ENCODE measurements at regions not wholly inside any gene's neighbourhood (a gene's known extent, or its start where the extent isn't known, plus 50 kb on each side); places are given as distances from the start of the nearest gene placed in this dataset.

DNA sequence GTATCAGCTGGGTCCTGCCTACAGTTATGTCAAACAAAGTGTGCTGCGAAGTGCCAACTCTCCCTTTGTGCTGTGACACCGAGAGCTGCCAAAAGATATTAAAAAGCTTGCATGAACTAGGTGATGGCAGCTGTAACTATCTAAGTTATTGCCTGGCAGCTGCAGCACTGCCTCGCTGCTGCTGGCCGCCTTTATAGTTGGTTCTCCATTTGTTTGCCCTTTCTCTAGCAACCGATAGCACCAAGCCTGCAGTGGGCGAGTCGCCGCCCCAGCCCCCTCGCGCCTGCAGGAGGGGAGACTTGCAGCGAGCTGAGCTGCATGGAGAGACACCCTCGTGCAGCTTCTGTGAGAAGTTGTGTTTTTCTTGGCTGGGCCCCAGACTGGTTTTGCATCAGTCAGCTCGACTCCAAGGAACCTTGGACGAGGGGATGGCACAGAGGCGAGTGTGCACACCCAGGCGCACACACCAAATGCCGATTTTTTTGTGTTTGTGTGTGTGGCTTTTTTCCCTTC lies 330.6 kb downstream of the RPS6KC1 start:
- TF ChIP-seq YY1 (IDR thresholded peaks at IDR 0.05; ENCODE audit: low read depth), result no peak
- TF ChIP-seq TAF1 (IDR thresholded peaks at IDR 0.05; ENCODE audit: low read depth), result no peak
- TF ChIP-seq EGR1 (IDR thresholded peaks at IDR 0.05), result no peak
- no peak for TF ChIP-seq TEAD4 (IDR thresholded peaks at IDR 0.05)
- TF ChIP-seq RAD21 (IDR thresholded peaks at IDR 0.05; ENCODE audit: low read depth), result no peak
- no peak for TF ChIP-seq TCF12 (IDR thresholded peaks at IDR 0.05; ENCODE audit: low read depth)
- no peak for TF ChIP-seq FOXM1 (IDR thresholded peaks at IDR 0.05; ENCODE audit: borderline replicate concordance, low read depth)
- TF ChIP-seq ZBTB7A (IDR thresholded peaks at IDR 0.05; ENCODE audit: low read depth), result no peak
- TF ChIP-seq, protein P1, sequence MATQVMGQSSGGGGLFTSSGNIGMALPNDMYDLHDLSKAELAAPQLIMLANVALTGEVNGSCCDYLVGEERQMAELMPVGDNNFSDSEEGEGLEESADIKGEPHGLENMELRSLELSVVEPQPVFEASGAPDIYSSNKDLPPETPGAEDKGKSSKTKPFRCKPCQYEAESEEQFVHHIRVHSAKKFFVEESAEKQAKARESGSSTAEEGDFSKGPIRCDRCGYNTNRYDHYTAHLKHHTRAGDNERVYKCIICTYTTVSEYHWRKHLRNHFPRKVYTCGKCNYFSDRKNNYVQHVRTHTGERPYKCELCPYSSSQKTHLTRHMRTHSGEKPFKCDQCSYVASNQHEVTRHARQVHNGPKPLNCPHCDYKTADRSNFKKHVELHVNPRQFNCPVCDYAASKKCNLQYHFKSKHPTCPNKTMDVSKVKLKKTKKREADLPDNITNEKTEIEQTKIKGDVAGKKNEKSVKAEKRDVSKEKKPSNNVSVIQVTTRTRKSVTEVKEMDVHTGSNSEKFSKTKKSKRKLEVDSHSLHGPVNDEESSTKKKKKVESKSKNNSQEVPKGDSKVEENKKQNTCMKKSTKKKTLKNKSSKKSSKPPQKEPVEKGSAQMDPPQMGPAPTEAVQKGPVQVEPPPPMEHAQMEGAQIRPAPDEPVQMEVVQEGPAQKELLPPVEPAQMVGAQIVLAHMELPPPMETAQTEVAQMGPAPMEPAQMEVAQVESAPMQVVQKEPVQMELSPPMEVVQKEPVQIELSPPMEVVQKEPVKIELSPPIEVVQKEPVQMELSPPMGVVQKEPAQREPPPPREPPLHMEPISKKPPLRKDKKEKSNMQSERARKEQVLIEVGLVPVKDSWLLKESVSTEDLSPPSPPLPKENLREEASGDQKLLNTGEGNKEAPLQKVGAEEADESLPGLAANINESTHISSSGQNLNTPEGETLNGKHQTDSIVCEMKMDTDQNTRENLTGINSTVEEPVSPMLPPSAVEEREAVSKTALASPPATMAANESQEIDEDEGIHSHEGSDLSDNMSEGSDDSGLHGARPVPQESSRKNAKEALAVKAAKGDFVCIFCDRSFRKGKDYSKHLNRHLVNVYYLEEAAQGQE (IDR thresholded peaks at IDR 0.05; ENCODE audit: low read depth), result no peak
- TF ChIP-seq NFIC (IDR thresholded peaks at IDR 0.05), result no peak
- TF ChIP-seq CREB1 (IDR thresholded peaks at IDR 0.05; ENCODE audit: low read depth), result no peak
- TF ChIP-seq, protein P2, sequence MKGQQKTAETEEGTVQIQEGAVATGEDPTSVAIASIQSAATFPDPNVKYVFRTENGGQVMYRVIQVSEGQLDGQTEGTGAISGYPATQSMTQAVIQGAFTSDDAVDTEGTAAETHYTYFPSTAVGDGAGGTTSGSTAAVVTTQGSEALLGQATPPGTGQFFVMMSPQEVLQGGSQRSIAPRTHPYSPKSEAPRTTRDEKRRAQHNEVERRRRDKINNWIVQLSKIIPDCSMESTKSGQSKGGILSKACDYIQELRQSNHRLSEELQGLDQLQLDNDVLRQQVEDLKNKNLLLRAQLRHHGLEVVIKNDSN (IDR thresholded peaks at IDR 0.05), result no peak
- TF ChIP-seq EP300 (IDR thresholded peaks at IDR 0.05; ENCODE audit: borderline replicate concordance), result no peak
- TF ChIP-seq, protein P3, sequence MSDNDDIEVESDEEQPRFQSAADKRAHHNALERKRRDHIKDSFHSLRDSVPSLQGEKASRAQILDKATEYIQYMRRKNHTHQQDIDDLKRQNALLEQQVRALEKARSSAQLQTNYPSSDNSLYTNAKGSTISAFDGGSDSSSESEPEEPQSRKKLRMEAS (IDR thresholded peaks at IDR 0.05), result no peak
- TF ChIP-seq CEBPB (IDR thresholded peaks at IDR 0.05), result no peak

DNA sequence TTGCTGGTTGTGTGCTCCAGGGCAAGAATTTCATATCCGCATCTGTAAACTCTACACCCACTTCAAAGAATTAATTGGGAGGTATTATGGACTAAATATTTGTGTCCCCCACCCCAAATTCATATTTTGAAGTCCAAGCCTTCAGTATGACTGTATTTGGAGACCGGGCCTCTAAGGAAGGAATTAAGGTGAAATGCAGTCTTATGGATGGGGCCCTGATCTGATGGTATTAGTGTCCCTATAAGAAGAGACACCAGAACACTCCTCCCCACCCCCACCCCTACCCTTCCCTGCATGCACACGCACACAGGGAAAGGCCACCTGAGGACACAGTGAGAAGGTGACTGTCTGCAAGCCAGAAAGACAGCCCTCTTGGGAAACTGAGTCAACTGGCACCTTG lies 332.4 kb downstream of the RPS6KC1 start:
- TF ChIP-seq, protein P2 (IDR thresholded peaks at IDR 0.05), result no peak
- no peak for TF ChIP-seq TEAD4 (IDR thresholded peaks at IDR 0.05)
- TF ChIP-seq TAF1 (IDR thresholded peaks at IDR 0.05; ENCODE audit: low read depth), result no peak
- TF ChIP-seq CEBPB (IDR thresholded peaks at IDR 0.05), result no peak
- no peak for TF ChIP-seq NFIC (IDR thresholded peaks at IDR 0.05)
- no peak for TF ChIP-seq EGR1 (IDR thresholded peaks at IDR 0.05)
- TF ChIP-seq RAD21 (IDR thresholded peaks at IDR 0.05; ENCODE audit: low read depth), result no peak
- TF ChIP-seq, protein P3 (IDR thresholded peaks at IDR 0.05), result no peak
- no peak for TF ChIP-seq EP300 (IDR thresholded peaks at IDR 0.05; ENCODE audit: borderline replicate concordance)
- no peak for TF ChIP-seq FOXM1 (IDR thresholded peaks at IDR 0.05; ENCODE audit: borderline replicate concordance, low read depth)
- no peak for TF ChIP-seq TCF12 (IDR thresholded peaks at IDR 0.05; ENCODE audit: low read depth)
- no peak for TF ChIP-seq CREB1 (IDR thresholded peaks at IDR 0.05; ENCODE audit: low read depth)
- TF ChIP-seq YY1 (IDR thresholded peaks at IDR 0.05; ENCODE audit: low read depth), result no peak
- TF ChIP-seq, protein P1 (IDR thresholded peaks at IDR 0.05; ENCODE audit: low read depth), result no peak
- no peak for TF ChIP-seq ZBTB7A (IDR thresholded peaks at IDR 0.05; ENCODE audit: low read depth)

DNA sequence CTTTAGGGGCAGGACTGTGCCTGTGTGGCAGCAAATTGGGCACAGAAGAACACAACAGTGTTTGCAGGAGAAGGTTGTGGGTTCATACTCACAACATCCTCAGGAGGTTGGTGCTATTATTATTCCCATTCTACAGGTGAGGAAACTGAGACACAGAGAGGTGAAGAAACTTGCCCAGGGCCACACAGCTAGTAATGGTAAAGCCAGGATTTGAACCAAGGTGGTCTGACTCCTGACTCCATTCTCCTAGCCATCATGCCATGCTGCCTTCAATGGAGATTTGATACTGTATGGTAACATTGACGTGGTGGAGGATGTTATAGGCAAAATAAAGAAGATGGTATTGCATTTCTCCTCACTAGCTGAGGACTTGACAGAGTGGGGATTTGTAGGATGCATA lies 334.2 kb downstream of the RPS6KC1 start:
- TF ChIP-seq YY1 (IDR thresholded peaks at IDR 0.05; ENCODE audit: low read depth) (no peak), TEAD4 (IDR thresholded peaks at IDR 0.05) (no peak), TAF1 (IDR thresholded peaks at IDR 0.05; ENCODE audit: low read depth) (no peak), CEBPB (IDR thresholded peaks at IDR 0.05) (no peak), RAD21 (IDR thresholded peaks at IDR 0.05; ENCODE audit: low read depth) (no peak), ZBTB7A (IDR thresholded peaks at IDR 0.05; ENCODE audit: low read depth) (no peak), FOXM1 (IDR thresholded peaks at IDR 0.05; ENCODE audit: borderline replicate concordance, low read depth) (no peak), EGR1 (IDR thresholded peaks at IDR 0.05) (no peak), NFIC (IDR thresholded peaks at IDR 0.05) (no peak), TCF12 (IDR thresholded peaks at IDR 0.05; ENCODE audit: low read depth) (no peak)
- TF ChIP-seq, protein P3 (IDR thresholded peaks at IDR 0.05), result no peak
- TF ChIP-seq, protein P1 (IDR thresholded peaks at IDR 0.05; ENCODE audit: low read depth), result no peak

DNA sequence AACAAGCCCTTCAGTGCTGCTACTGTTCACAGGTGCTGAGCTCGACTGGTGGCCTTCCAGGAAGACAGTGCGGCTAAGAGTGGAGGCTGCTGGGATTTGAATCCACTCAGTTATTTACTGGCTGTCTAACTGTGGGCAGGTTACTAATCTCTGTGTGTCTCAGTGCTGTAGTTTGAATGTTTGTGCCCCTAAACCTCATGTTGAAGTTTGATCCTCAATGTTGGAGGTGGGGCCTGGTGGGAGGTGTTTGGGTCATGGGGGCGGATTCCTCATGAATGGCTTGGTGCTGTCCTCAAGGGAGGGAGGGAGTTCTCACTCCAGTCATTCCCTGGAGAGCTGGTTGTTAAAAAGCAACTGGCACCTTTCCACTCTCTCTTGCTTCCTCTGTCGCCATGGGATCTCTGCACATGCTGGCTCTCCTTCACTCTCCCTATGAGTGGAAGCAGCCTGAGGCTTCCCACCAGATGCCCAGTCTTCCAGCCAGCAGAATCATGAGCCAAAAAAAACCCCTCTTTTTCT lies 334.8 kb downstream of the RPS6KC1 start:
- no peak for TF ChIP-seq ZBTB7A (IDR thresholded peaks at IDR 0.05; ENCODE audit: low read depth)
- TF ChIP-seq, protein P3 (IDR thresholded peaks at IDR 0.05), result no peak
- TF ChIP-seq YY1 (IDR thresholded peaks at IDR 0.05; ENCODE audit: low read depth), result no peak
- no peak for TF ChIP-seq TCF12 (IDR thresholded peaks at IDR 0.05; ENCODE audit: low read depth)
- TF ChIP-seq EP300 (IDR thresholded peaks at IDR 0.05; ENCODE audit: borderline replicate concordance), result no peak
- TF ChIP-seq, protein P2 (IDR thresholded peaks at IDR 0.05), result no peak
- TF ChIP-seq EGR1 (IDR thresholded peaks at IDR 0.05), result no peak
- TF ChIP-seq TAF1 (IDR thresholded peaks at IDR 0.05; ENCODE audit: low read depth), result no peak
- no peak for TF ChIP-seq RAD21 (IDR thresholded peaks at IDR 0.05; ENCODE audit: low read depth)
- no peak for TF ChIP-seq TEAD4 (IDR thresholded peaks at IDR 0.05)
- no peak for TF ChIP-seq FOXM1 (IDR thresholded peaks at IDR 0.05; ENCODE audit: borderline replicate concordance, low read depth)
- no peak for TF ChIP-seq CEBPB (IDR thresholded peaks at IDR 0.05)
- TF ChIP-seq CREB1 (IDR thresholded peaks at IDR 0.05; ENCODE audit: low read depth), result no peak

All from Ishikawa (cell line).